HCT116 (cell line): ENCODE measurements at regions not wholly inside any gene's neighbourhood (a gene's known extent, or its start where the extent isn't known, plus 50 kb on each side); places are given as distances from the start of the nearest gene placed in this dataset.

Experiments used
- ATAC-seq: fragments of 200-7000 bp; cut with Tn5 transposase; 2 replicates; pipeline ENCODE4 v1.9.1; 2020; ENCODE audit warnings: mild to moderate bottlenecking, moderate library complexity
- BruUV-seq: library from RNA; stranded (reverse); fragments of 400-500 nt; replicated peaks from 2 replicates; lab custom pipeline; 2021; lab: Mats Ljungman, UMichigan
- CTCF ChIA-PET: fragments of 300-600 bp; sonication (Branson Sonifier 250); formaldehyde crosslinking; loops from one replicate; lab custom pipeline; 2021; ENCODE audit warnings: antibody characterized with exemption; lab: Charles Lee
- POLR2A ChIA-PET: fragments of 300-600, 350-600 bp; sonication (Branson Sonifier 250); formaldehyde crosslinking; loops from one replicate; lab custom pipeline; 2021; ENCODE audit warnings: antibody characterized with exemption; lab: Charles Lee
- RAD21 ChIA-PET, 2 experiments: fragments of 300-600 bp; sonication (Branson Sonifier 250); formaldehyde crosslinking; loops; one replicate each; lab custom pipeline; 2023; ENCODE audit warnings: low total read pairs in 2 of 2; ENCODE audit not compliant: uncharacterized antibody in 2 of 2, unreplicated experiment in 2 of 2, low non-redundant PET in 1 of 2; lab: Charles Lee
- DNase-seq: peaks from one replicate; pipeline ENCODE4 v3.0.0-alpha.2; 2010; ENCODE audit warnings: low read depth, low spot score
- H2AFZ ChIP-seq: fragments of 200-600 bp; shearing (Covaris generic), sonication (generic); 2 replicates; pipeline ENCODE4 v1.6.1; 2017; ENCODE audit warnings: low read depth, mixed run types, mixed read lengths, antibody characterized with exemption, low read length; ENCODE audit not compliant: poor library complexity, severe bottlenecking
- H3K27ac ChIP-seq: 2 replicates; pipeline ENCODE4 v1.5.1; 2012; ENCODE audit warnings: low read depth, low read length
- H3K27me3 ChIP-seq: fragments of 200-600 bp; sonication (generic); 2 replicates; pipeline ENCODE4 v1.6.1; 2016; ENCODE audit warnings: mixed run types, low read length, mixed read lengths; ENCODE audit not compliant: insufficient read depth
- H3K36me3 ChIP-seq, 2 experiments: fragments of 200-500 bp in 1 of 2; fragments of 200-600 bp in 1 of 2; sonication (Bioruptor generic) in 1 of 2; sonication (generic) in 1 of 2; 2 replicates each; pipeline versions ENCODE4 v1.5.1 to v1.6.1; 2014 to 2016; ENCODE audit warnings: low read length in 2 of 2, inconsistent platforms in 1 of 2, mixed read lengths in 1 of 2, mixed run types in 1 of 2; ENCODE audit not compliant: insufficient read depth in 2 of 2, control insufficient read depth in 1 of 2
- H3K4me1 ChIP-seq, 2 experiments: fragments of 200-600 bp in 1 of 2; sonication (generic) in 1 of 2; 2 replicates each; pipeline versions ENCODE4 v1.5.1 to v1.6.1; 2012 to 2017; ENCODE audit warnings: low read length in 2 of 2, inconsistent platforms in 1 of 2, mild to moderate bottlenecking in 1 of 2, mixed read lengths in 1 of 2, mixed run types in 1 of 2, moderate library complexity in 1 of 2; ENCODE audit not compliant: insufficient read depth in 2 of 2, control insufficient read depth in 1 of 2
- H3K4me2 ChIP-seq: fragments of 200-600 bp; sonication (generic); 2 replicates; pipeline ENCODE4 v1.6.1; 2017; ENCODE audit warnings: mixed run types, low read length, mixed read lengths
- H3K4me3 ChIP-seq, 2 experiments: fragments of 200-600 bp in 1 of 2; sonication (generic) in 1 of 2; replicated peaks in 1 of 2; 2 replicates each; pipeline ENCODE4 v1.5.1; 2011 to 2016; ENCODE audit warnings: low read length in 2 of 2, control low read depth in 1 of 2, low read depth in 1 of 2, mild to moderate bottlenecking in 1 of 2, mixed read lengths in 1 of 2, mixed run types in 1 of 2
- H3K79me2 ChIP-seq: fragments of 200-600 bp; sonication (generic); 2 replicates; pipeline ENCODE4 v1.6.1; 2017; ENCODE audit warnings: mild to moderate bottlenecking, mixed run types, low read length, moderate library complexity, mixed read lengths; ENCODE audit not compliant: insufficient read depth
- H3K9ac ChIP-seq: fragments of 200-600 bp; sonication (generic); 2 replicates; pipeline ENCODE4 v1.6.1; 2016; ENCODE audit warnings: low read length, mixed read lengths
- H3K9me2 ChIP-seq: fragments of 200-600 bp; sonication (generic), shearing (Covaris generic); 2 replicates; pipeline ENCODE4 v1.6.1; 2017; ENCODE audit warnings: mixed run types, mild to moderate bottlenecking, moderate library complexity; ENCODE audit not compliant: insufficient read depth
- H3K9me3 ChIP-seq, 2 experiments: fragments of 200-500 bp in 1 of 2; fragments of 200-600 bp in 1 of 2; sonication (Bioruptor generic) in 1 of 2; sonication (generic) in 1 of 2; 2 replicates each; pipeline ENCODE4 v1.6.1; 2014 to 2017; ENCODE audit warnings: low read length in 2 of 2, mixed read lengths in 2 of 2, inconsistent platforms in 1 of 2, low read depth in 1 of 2, mild to moderate bottlenecking in 1 of 2, mixed run types in 1 of 2, moderate library complexity in 1 of 2; ENCODE audit not compliant: control insufficient read depth in 1 of 2, insufficient read depth in 1 of 2
- H4K20me1 ChIP-seq: fragments of 200-600 bp; sonication (generic), shearing (Covaris generic); 2 replicates; pipeline ENCODE4 v1.6.1; 2017; ENCODE audit warnings: mixed run types, mild to moderate bottlenecking, moderate library complexity; ENCODE audit not compliant: insufficient read depth
- ATF3 ChIP-seq: IDR thresholded peaks from 2 replicates; pipeline ENCODE4 v1.6.1; 2012
- CEBPB ChIP-seq: IDR thresholded peaks from 2 replicates; pipeline ENCODE4 v1.6.1; 2012; ENCODE audit warnings: low read depth
- CTCF ChIP-seq, 3 experiments: fragments of 200-600 bp in 1 of 3; sonication (generic) in 1 of 3; IDR thresholded peaks in 2 of 3; conservative IDR thresholded peaks in 1 of 3; 2 replicates each; pipeline ENCODE4 v1.5.1; 2012 to 2017; ENCODE audit warnings: low read depth in 2 of 3, low read length in 2 of 3, antibody characterized with exemption in 1 of 3, borderline replicate concordance in 1 of 3, control low read depth in 1 of 3, mild to moderate bottlenecking in 1 of 3, mixed read lengths in 1 of 3, mixed run types in 1 of 3, moderate library complexity in 1 of 3; ENCODE audit not compliant: insufficient read depth in 1 of 3
- EGR1 ChIP-seq: IDR thresholded peaks from 2 replicates; pipeline ENCODE4 v1.6.1; 2012; ENCODE audit warnings: low read depth
- EZH2 ChIP-seq: fragments of 200-600 bp; sonication (generic); IDR thresholded peaks from 2 replicates; pipeline ENCODE4 v1.6.1; 2017; ENCODE audit warnings: antibody characterized with exemption, mixed run types
- EZH2phosphoT487 ChIP-seq: fragments of 200-600 bp; IDR thresholded peaks from 2 replicates; pipeline ENCODE4 v1.6.1; 2018; ENCODE audit warnings: antibody characterized with exemption, borderline replicate concordance
- JUND ChIP-seq: IDR thresholded peaks from 2 replicates; pipeline ENCODE4 v1.6.1; 2012
- MAX ChIP-seq: IDR thresholded peaks from 2 replicates; pipeline ENCODE4 v1.6.1; 2012
- POLR2AphosphoS5 ChIP-seq: IDR thresholded peaks from 2 replicates; pipeline ENCODE4 v1.6.1; 2011; ENCODE audit warnings: mild to moderate bottlenecking, low read depth, low read length, moderate library complexity
- REST ChIP-seq: IDR thresholded peaks from 2 replicates; pipeline ENCODE4 v1.6.1; 2012; ENCODE audit warnings: low read depth
- SIN3A ChIP-seq: IDR thresholded peaks from 2 replicates; pipeline ENCODE4 v1.6.1; 2012; ENCODE audit warnings: low read depth
- SRF ChIP-seq: IDR thresholded peaks from 2 replicates; pipeline ENCODE4 v1.6.1; 2012; ENCODE audit warnings: low read depth
- TCF7L2 ChIP-seq: IDR thresholded peaks from 2 replicates; pipeline ENCODE4 v1.7.0; 2011; ENCODE audit warnings: borderline replicate concordance, inconsistent platforms; ENCODE audit not compliant: insufficient read depth, insufficient read length; ENCODE audit errors: extremely low read depth
- YY1 ChIP-seq: IDR thresholded peaks from 2 replicates; pipeline ENCODE4 v1.6.1; 2011; ENCODE audit warnings: low read length, low read depth, moderate library complexity, mild to moderate bottlenecking; ENCODE audit not compliant: insufficient replicate concordance; ENCODE audit errors: extremely low read depth
- ZBTB33 ChIP-seq: IDR thresholded peaks from 2 replicates; pipeline ENCODE4 v1.6.1; 2011; ENCODE audit warnings: mild to moderate bottlenecking, low read length, moderate library complexity; ENCODE audit not compliant: insufficient replicate concordance; ENCODE audit errors: extremely low read depth
- ZFX ChIP-seq: fragments of 450-650 bp; IDR thresholded peaks from 2 replicates; pipeline ENCODE4 v1.6.1; 2017
- ZNF274 ChIP-seq: fragments of 200-500 bp; sonication (Bioruptor generic); IDR thresholded peaks from 2 replicates; pipeline ENCODE4 v1.6.1; 2014; ENCODE audit warnings: mild to moderate bottlenecking, low read depth, low read length, inconsistent platforms
- intact Hi-C: fragments of 100-400 bp; cut with micrococcal nuclease; formaldehyde crosslinking; loops from 2 replicates; pipeline ENCODE4 v1.10.0; 2022

GRCh38 chr18:75587131-75587530 lies 159.6 kb upstream of the SMIM21 start:
- intact Hi-C loops: no loop called here
- no peak for TF ChIP-seq TCF7L2
- TF ChIP-seq EGR1: no peak
- TF ChIP-seq CEBPB: no peak
- TF ChIP-seq REST: no peak
- no peak for TF ChIP-seq MAX
- TF ChIP-seq SRF: no peak
- no peak for TF ChIP-seq ZFX
- TF ChIP-seq EZH2phosphoT487: no peak
- no peak for TF ChIP-seq YY1
- TF ChIP-seq ZNF274: no peak
- no peak for TF ChIP-seq EZH2
- TF ChIP-seq POLR2AphosphoS5: no peak
- no peak for TF ChIP-seq SIN3A
- no peak for TF ChIP-seq CTCF (IDR thresholded peaks at IDR 0.05 in 2 of 3, conservative IDR thresholded peaks at IDR 0.05 in 1 of 3; ENCODE audit: borderline replicate concordance in 1 of 3, insufficient read depth in 1 of 3, low read depth in 2 of 3, low read length in 2 of 3)
- TF ChIP-seq ATF3: no peak
- no peak for TF ChIP-seq ZBTB33
- TF ChIP-seq JUND: no peak

More at GRCh38 chr18:75587131-75587530, 159.6 kb upstream of the SMIM21 start:
- no peaks in the 10 kb centered on the region; a peak in 1 of 4 replicates for H3K9me3 ChIP-seq
- no peaks in the 10 kb centered on the region for H3K4me1 ChIP-seq
- H3K9me2 ChIP-seq: no peaks in the 10 kb centered on the region
- no peak overlapping the region for H3K27ac ChIP-seq
- H3K9ac ChIP-seq: no peak overlapping the region
- ChIA-PET RAD21 (no interaction called here), CTCF (no interaction called here), POLR2A (no interaction called here)
- no peaks in the 10 kb centered on the region for H3K36me3 ChIP-seq
- BruUV-seq: no TSS peak
- H3K79me2 ChIP-seq: no peaks in the 10 kb centered on the region
- H3K4me2 ChIP-seq: no peak overlapping the region
- DNase-seq (no peak), ATAC-seq (no peak)
- no peaks in the 10 kb centered on the region for H3K27me3 ChIP-seq
- no peak overlapping the region for H2AFZ ChIP-seq
- H3K4me3 ChIP-seq: no peak overlapping the region
- H4K20me1 ChIP-seq: no peaks in the 10 kb centered on the region
